WTC11 (cell line): ENCODE measurements at regions not wholly inside any gene's neighbourhood (a gene's known extent, or its start where the extent isn't known, plus 50 kb on each side); places are given as distances from the start of the nearest gene placed in this dataset.

Experiments used
- ATAC-seq: fragments of 200-7000 bp; cut with Tn5 transposase; 2 replicates; pipeline ENCODE4 v1.10.0; 2021; ENCODE audit warnings: mild to moderate bottlenecking, moderate library complexity
- CTCF ChIA-PET: fragments of 300-600 bp; sonication (Branson Sonifier 250); formaldehyde crosslinking; loops from one replicate; lab custom pipeline; 2021; ENCODE audit warnings: antibody characterized with exemption; lab: Charles Lee
- POLR2A ChIA-PET: fragments of 350-600 bp; sonication (Branson Sonifier 250); formaldehyde crosslinking; loops from one replicate; lab custom pipeline; 2021; ENCODE audit warnings: antibody characterized with exemption; lab: Charles Lee
- DNase-seq: peaks from one replicate; pipeline ENCODE4 v3.0.0; 2021; ENCODE audit warnings: low spot score
- H3K27ac Mint-ChIP-seq: 2 replicates; pipeline ENCODE4 v1.8.0; 2021; ENCODE audit warnings: mixed read lengths
- H3K27me3 Mint-ChIP-seq: 2 replicates; pipeline ENCODE4 v1.8.0; 2021; ENCODE audit warnings: low read depth, mild to moderate bottlenecking, moderate library complexity, mixed read lengths
- H3K36me3 Mint-ChIP-seq: 2 replicates; pipeline ENCODE4 v1.8.0; 2021; ENCODE audit warnings: mixed read lengths
- H3K4me1 Mint-ChIP-seq: 2 replicates; pipeline ENCODE4 v1.8.0; 2022; ENCODE audit warnings: mixed read lengths
- H3K4me3 Mint-ChIP-seq: 2 replicates; pipeline ENCODE4 v1.8.0; 2021; ENCODE audit warnings: mild to moderate bottlenecking, moderate library complexity, mixed read lengths
- H3K9me3 Mint-ChIP-seq: 2 replicates; pipeline ENCODE4 v1.8.0; 2021; ENCODE audit warnings: mixed read lengths
- CBFB ChIP-seq: sonication (generic); formaldehyde crosslinking; IDR thresholded peaks from 2 replicates; pipeline ENCODE4 v1.8.1; 2022; ENCODE audit warnings: mild to moderate bottlenecking, low read depth, missing genetic modification reagents
- CTCF ChIP-seq: fragments of 200-600 bp; IDR thresholded peaks from 2 replicates; pipeline ENCODE4 v1.8.0; 2022; ENCODE audit warnings: antibody characterized with exemption
- ETV6 ChIP-seq: sonication (generic); formaldehyde crosslinking; IDR thresholded peaks from 2 replicates; pipeline ENCODE4 v1.8.1; 2022; ENCODE audit warnings: mild to moderate bottlenecking, missing genetic modification reagents
- FOXJ3 ChIP-seq: sonication (generic); formaldehyde crosslinking; IDR thresholded peaks from 2 replicates; pipeline ENCODE4 v1.9.0; 2021; ENCODE audit warnings: missing genetic modification reagents, mild to moderate bottlenecking, borderline replicate concordance
- GRHL2 ChIP-seq: fragments of 250-450 bp; sonication (Bioruptor Pico); IDR thresholded peaks from 2 replicates; pipeline ENCODE4 v1.8.0; 2022; ENCODE audit warnings: mild to moderate bottlenecking, moderate library complexity; ENCODE audit not compliant: insufficient replicate concordance, severe bottlenecking
- JUN ChIP-seq: sonication (generic); formaldehyde crosslinking; IDR thresholded peaks from 2 replicates; pipeline ENCODE4 v1.8.0; 2023; ENCODE audit warnings: mild to moderate bottlenecking, missing genetic modification reagents
- NFE2L1 ChIP-seq: sonication (generic); formaldehyde crosslinking; IDR thresholded peaks from 2 replicates; pipeline ENCODE4 v1.8.1; 2023; ENCODE audit warnings: missing genetic modification reagents
- RELA ChIP-seq: sonication (generic); formaldehyde crosslinking; IDR thresholded peaks from 2 replicates; pipeline ENCODE4 v1.8.1; 2022; ENCODE audit warnings: missing genetic modification reagents, mild to moderate bottlenecking, borderline replicate concordance
- TCF7 ChIP-seq: sonication (generic); formaldehyde crosslinking; IDR thresholded peaks from 2 replicates; pipeline ENCODE4 v1.8.0; 2022; ENCODE audit warnings: mild to moderate bottlenecking, low read depth, missing genetic modification reagents, moderate library complexity
- ZBTB21 ChIP-seq: sonication (generic); formaldehyde crosslinking; IDR thresholded peaks from 2 replicates; pipeline ENCODE4 v1.8.1; 2023; ENCODE audit warnings: mild to moderate bottlenecking, missing genetic modification reagents, borderline replicate concordance
- ZNF317 ChIP-seq: sonication (generic); formaldehyde crosslinking; IDR thresholded peaks from 2 replicates; pipeline ENCODE4 v1.8.1; 2023; ENCODE audit warnings: low read depth, mild to moderate bottlenecking, moderate library complexity, missing genetic modification reagents, borderline replicate concordance
- TF ChIP-seq, protein P1 (sequence below): sonication (generic); formaldehyde crosslinking; IDR thresholded peaks from 2 replicates; pipeline ENCODE4 v1.8.1; 2023; ENCODE audit warnings: mild to moderate bottlenecking, missing genetic modification reagents
- TF ChIP-seq, protein P2 (sequence below): sonication (generic); formaldehyde crosslinking; IDR thresholded peaks from 2 replicates; pipeline ENCODE4 v1.8.0; 2023; ENCODE audit warnings: mild to moderate bottlenecking, missing genetic modification reagents
- TF ChIP-seq, protein P3 (sequence below): fragments of 250-450 bp; sonication (Bioruptor Pico); IDR thresholded peaks from 2 replicates; pipeline ENCODE4 v2.1.2; 2022; ENCODE audit warnings: mild to moderate bottlenecking, moderate library complexity
- TF ChIP-seq, protein P4 (sequence below): sonication (generic); formaldehyde crosslinking; IDR thresholded peaks from 2 replicates; pipeline ENCODE4 v1.8.0; 2023; ENCODE audit warnings: missing genetic modification reagents, mild to moderate bottlenecking, borderline replicate concordance
- TF ChIP-seq, protein P5 (sequence below): sonication (generic); formaldehyde crosslinking; IDR thresholded peaks from 2 replicates; pipeline ENCODE4 v1.8.1; 2023; ENCODE audit warnings: mild to moderate bottlenecking, missing genetic modification reagents, moderate library complexity

- TF ChIP-seq JUN (CRISPR knock-in tag): no peak
- no peak for TF ChIP-seq FOXJ3 (CRISPR knock-in tag)
- TF ChIP-seq ZBTB21: no peak
- TF ChIP-seq, protein P1, sequence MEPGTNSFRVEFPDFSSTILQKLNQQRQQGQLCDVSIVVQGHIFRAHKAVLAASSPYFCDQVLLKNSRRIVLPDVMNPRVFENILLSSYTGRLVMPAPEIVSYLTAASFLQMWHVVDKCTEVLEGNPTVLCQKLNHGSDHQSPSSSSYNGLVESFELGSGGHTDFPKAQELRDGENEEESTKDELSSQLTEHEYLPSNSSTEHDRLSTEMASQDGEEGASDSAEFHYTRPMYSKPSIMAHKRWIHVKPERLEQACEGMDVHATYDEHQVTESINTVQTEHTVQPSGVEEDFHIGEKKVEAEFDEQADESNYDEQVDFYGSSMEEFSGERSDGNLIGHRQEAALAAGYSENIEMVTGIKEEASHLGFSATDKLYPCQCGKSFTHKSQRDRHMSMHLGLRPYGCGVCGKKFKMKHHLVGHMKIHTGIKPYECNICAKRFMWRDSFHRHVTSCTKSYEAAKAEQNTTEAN (CRISPR knock-in tag): no peak
- no peak for TF ChIP-seq CTCF
- TF ChIP-seq, protein P2, sequence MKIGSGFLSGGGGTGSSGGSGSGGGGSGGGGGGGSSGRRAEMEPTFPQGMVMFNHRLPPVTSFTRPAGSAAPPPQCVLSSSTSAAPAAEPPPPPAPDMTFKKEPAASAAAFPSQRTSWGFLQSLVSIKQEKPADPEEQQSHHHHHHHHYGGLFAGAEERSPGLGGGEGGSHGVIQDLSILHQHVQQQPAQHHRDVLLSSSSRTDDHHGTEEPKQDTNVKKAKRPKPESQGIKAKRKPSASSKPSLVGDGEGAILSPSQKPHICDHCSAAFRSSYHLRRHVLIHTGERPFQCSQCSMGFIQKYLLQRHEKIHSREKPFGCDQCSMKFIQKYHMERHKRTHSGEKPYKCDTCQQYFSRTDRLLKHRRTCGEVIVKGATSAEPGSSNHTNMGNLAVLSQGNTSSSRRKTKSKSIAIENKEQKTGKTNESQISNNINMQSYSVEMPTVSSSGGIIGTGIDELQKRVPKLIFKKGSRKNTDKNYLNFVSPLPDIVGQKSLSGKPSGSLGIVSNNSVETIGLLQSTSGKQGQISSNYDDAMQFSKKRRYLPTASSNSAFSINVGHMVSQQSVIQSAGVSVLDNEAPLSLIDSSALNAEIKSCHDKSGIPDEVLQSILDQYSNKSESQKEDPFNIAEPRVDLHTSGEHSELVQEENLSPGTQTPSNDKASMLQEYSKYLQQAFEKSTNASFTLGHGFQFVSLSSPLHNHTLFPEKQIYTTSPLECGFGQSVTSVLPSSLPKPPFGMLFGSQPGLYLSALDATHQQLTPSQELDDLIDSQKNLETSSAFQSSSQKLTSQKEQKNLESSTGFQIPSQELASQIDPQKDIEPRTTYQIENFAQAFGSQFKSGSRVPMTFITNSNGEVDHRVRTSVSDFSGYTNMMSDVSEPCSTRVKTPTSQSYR (CRISPR knock-in tag): no peak
- TF ChIP-seq, protein P3, sequence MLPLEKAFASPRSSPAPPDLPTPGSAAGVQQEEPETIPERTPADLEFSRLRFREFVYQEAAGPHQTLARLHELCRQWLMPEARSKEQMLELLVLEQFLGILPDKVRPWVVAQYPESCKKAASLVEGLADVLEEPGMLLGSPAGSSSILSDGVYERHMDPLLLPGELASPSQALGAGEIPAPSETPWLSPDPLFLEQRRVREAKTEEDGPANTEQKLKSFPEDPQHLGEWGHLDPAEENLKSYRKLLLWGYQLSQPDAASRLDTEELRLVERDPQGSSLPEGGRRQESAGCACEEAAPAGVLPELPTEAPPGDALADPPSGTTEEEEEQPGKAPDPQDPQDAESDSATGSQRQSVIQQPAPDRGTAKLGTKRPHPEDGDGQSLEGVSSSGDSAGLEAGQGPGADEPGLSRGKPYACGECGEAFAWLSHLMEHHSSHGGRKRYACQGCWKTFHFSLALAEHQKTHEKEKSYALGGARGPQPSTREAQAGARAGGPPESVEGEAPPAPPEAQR (CRISPR knock-in tag): no peak
- TF ChIP-seq, protein P4, sequence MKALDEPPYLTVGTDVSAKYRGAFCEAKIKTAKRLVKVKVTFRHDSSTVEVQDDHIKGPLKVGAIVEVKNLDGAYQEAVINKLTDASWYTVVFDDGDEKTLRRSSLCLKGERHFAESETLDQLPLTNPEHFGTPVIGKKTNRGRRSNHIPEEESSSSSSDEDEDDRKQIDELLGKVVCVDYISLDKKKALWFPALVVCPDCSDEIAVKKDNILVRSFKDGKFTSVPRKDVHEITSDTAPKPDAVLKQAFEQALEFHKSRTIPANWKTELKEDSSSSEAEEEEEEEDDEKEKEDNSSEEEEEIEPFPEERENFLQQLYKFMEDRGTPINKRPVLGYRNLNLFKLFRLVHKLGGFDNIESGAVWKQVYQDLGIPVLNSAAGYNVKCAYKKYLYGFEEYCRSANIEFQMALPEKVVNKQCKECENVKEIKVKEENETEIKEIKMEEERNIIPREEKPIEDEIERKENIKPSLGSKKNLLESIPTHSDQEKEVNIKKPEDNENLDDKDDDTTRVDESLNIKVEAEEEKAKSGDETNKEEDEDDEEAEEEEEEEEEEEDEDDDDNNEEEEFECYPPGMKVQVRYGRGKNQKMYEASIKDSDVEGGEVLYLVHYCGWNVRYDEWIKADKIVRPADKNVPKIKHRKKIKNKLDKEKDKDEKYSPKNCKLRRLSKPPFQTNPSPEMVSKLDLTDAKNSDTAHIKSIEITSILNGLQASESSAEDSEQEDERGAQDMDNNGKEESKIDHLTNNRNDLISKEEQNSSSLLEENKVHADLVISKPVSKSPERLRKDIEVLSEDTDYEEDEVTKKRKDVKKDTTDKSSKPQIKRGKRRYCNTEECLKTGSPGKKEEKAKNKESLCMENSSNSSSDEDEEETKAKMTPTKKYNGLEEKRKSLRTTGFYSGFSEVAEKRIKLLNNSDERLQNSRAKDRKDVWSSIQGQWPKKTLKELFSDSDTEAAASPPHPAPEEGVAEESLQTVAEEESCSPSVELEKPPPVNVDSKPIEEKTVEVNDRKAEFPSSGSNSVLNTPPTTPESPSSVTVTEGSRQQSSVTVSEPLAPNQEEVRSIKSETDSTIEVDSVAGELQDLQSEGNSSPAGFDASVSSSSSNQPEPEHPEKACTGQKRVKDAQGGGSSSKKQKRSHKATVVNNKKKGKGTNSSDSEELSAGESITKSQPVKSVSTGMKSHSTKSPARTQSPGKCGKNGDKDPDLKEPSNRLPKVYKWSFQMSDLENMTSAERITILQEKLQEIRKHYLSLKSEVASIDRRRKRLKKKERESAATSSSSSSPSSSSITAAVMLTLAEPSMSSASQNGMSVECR (CRISPR knock-in tag): no peak
- no peak for TF ChIP-seq GRHL2
- TF ChIP-seq NFE2L1: no peak
- TF ChIP-seq RELA (CRISPR knock-in tag): no peak
- no peak for TF ChIP-seq ETV6 (CRISPR knock-in tag)
- no peak for TF ChIP-seq TCF7 (CRISPR knock-in tag)
- TF ChIP-seq ZNF317 (CRISPR knock-in tag): no peak
- no peak for TF ChIP-seq CBFB
- TF ChIP-seq, protein P5, sequence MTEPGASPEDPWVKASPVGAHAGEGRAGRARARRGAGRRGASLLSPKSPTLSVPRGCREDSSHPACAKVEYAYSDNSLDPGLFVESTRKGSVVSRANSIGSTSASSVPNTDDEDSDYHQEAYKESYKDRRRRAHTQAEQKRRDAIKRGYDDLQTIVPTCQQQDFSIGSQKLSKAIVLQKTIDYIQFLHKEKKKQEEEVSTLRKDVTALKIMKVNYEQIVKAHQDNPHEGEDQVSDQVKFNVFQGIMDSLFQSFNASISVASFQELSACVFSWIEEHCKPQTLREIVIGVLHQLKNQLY (CRISPR knock-in tag): no peak
- Mint-ChIP-seq H3K9me3 (no peaks in the 10 kb centered on the region), H3K27me3 (no peaks in the 10 kb centered on the region), H3K27ac (no peak overlapping the region), H3K4me1 (peaks cover 5% of the 10 kb centered on the region; the same call in 1 of the 2 replicates), H3K36me3 (no peaks in the 10 kb centered on the region), H3K4me3 (no peak overlapping the region)
- CTCF ChIA-PET: interaction anchor here (2.9 kb wide), 1 partner anchor 14 kb away, joined by 9 read pairs; no protein-coding TSS in a partner anchor
- POLR2A ChIA-PET: no interaction called here
- DNase-seq: no peak
- ATAC-seq: no peak
Measured at GRCh38 chr14:28280997-28281598, 485.5 kb upstream of the FOXG1 start.
